Uterus (tissue), 2 donors: ENCODE measurements at regions not wholly inside any gene's neighbourhood (a gene's known extent, or its start where the extent isn't known, plus 50 kb on each side); places are given as distances from the start of the nearest gene placed in this dataset.

Experiments used
- POLR2A ChIP-seq, 2 donors: fragments of 450-650 bp; IDR thresholded peaks; one replicate each; pipeline ENCODE4 v1.6.1; 2016; ENCODE audit warnings: antibody characterized with exemption in 2 of 2, mild to moderate bottlenecking in 1 of 2, moderate library complexity in 1 of 2
- TF ChIP-seq, protein P1 (sequence below), 4 experiments: fragments of 200-600 bp in 2 of 4; fragments of 450-650 bp in 2 of 4; sonication (generic) in 2 of 4; IDR thresholded peaks; one replicate each; pipeline ENCODE4 v1.5.1; 2016 to 2019; ENCODE audit warnings: antibody characterized with exemption in 4 of 4, mild to moderate bottlenecking in 2 of 4, moderate library complexity in 1 of 4

GRCh38 chr4:111720866-111721265 lies 424.4 kb upstream of the FAM241A start:
- no peak for TF ChIP-seq POLR2A (IDR thresholded peaks at IDR 0.05)
- TF ChIP-seq, protein P1, sequence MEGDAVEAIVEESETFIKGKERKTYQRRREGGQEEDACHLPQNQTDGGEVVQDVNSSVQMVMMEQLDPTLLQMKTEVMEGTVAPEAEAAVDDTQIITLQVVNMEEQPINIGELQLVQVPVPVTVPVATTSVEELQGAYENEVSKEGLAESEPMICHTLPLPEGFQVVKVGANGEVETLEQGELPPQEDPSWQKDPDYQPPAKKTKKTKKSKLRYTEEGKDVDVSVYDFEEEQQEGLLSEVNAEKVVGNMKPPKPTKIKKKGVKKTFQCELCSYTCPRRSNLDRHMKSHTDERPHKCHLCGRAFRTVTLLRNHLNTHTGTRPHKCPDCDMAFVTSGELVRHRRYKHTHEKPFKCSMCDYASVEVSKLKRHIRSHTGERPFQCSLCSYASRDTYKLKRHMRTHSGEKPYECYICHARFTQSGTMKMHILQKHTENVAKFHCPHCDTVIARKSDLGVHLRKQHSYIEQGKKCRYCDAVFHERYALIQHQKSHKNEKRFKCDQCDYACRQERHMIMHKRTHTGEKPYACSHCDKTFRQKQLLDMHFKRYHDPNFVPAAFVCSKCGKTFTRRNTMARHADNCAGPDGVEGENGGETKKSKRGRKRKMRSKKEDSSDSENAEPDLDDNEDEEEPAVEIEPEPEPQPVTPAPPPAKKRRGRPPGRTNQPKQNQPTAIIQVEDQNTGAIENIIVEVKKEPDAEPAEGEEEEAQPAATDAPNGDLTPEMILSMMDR (IDR thresholded peaks at IDR 0.05): no peak
